NCI-H146 treated with DMSO at 0.1 percent for 48 hours (cell line): ENCODE measurements at regions not wholly inside any gene's neighbourhood (a gene's known extent, or its start where the extent isn't known, plus 50 kb on each side); places are given as distances from the start of the nearest gene placed in this dataset.

ENCODE experiments used
- DNase-seq: peaks from one replicate; lab custom pipeline; 2025; ENCODE audit not compliant: unreplicated experiment; lab: John Stamatoyannopoulos, UW

GRCh38 chrX:10047133-10047532 is 80.0 kb downstream of the CLDN34 start:
- DNase-seq: no peak

GRCh38 chrX:10047631-10048030 is 80.5 kb downstream of the CLDN34 start:
- DNase-seq: no peak

- no peak for DNase-seq
Measured at GRCh38 chrX:10048076-10048475, 80.9 kb downstream of the CLDN34 start.

- no peak for DNase-seq
Measured at GRCh38 chrX:10048707-10049106, 81.5 kb downstream of the CLDN34 start.

- DNase-seq: no peak
Measured at GRCh38 chrX:10049236-10049635, 82.1 kb downstream of the CLDN34 start.

- DNase-seq: no peak
Measured at GRCh38 chrX:10050481-10050880, 83.3 kb downstream of the CLDN34 start.

GRCh38 chrX:10051866-10052480 is 84.8 kb downstream of the CLDN34 start:
- DNase-seq: no peak

GRCh38 chrX:10052906-10053625 is 85.9 kb downstream of the CLDN34 start:
- no peak for DNase-seq

GRCh38 chrX:10054396-10054795 is 87.2 kb downstream of the CLDN34 start:
- DNase-seq: no peak

GRCh38 chrX:10055430-10055829 is 88.3 kb downstream of the CLDN34 start:
- no peak for DNase-seq

GRCh38 chrX:10062352-10062751 is 94.4 kb upstream of the CLCN4 start:
- no peak for DNase-seq

- DNase-seq: no peak
Measured at GRCh38 chrX:10062980-10063379, 93.8 kb upstream of the CLCN4 start.

GRCh38 chrX:10064736-10065135 is 92.0 kb upstream of the CLCN4 start:
- DNase-seq: no peak

GRCh38 chrX:10070714-10071436 is 85.9 kb upstream of the CLCN4 start:
- DNase-seq: no peak

- no peak for DNase-seq
Measured at GRCh38 chrX:10071451-10072144, 85.2 kb upstream of the CLCN4 start.

- no peak for DNase-seq
Measured at GRCh38 chrX:10072786-10073568, 83.8 kb upstream of the CLCN4 start.

- no peak for DNase-seq
Measured at GRCh38 chrX:10073671-10074070, 83.1 kb upstream of the CLCN4 start.

- DNase-seq: no peak
Measured at GRCh38 chrX:10074241-10074941, 82.4 kb upstream of the CLCN4 start.

- no peak for DNase-seq
Measured at GRCh38 chrX:10076765-10077164, 80.0 kb upstream of the CLCN4 start.
